Adrenal gland (tissue), 9 donors: ENCODE measurements at regions not wholly inside any gene's neighbourhood (a gene's known extent, or its start where the extent isn't known, plus 50 kb on each side); places are given as distances from the start of the nearest gene placed in this dataset.
A peak's percentile ranks its signal among the peaks of the same experiment; 100 is the strongest.

Source experiments
- DNase-seq, 7 donors: peaks; one replicate each; pipeline ENCODE4 v3.0.0-alpha.2; 2019 to 2020
- H3K27ac ChIP-seq, 5 donors: fragments of 200-600 bp; sonication (generic) in 4 of 5; 1 replicate in 3 of 5; 2 replicates in 2 of 5; pipeline versions ENCODE4 v1.5.1 to v1.8.0; 2016 to 2020; ENCODE audit warnings: mild to moderate bottlenecking in 1 of 5
- H3K27me3 ChIP-seq: fragments of 200-600 bp; 2 replicates; pipeline ENCODE4 v1.8.0; 2021
- H3K36me3 ChIP-seq, 2 donors: fragments of 200-600 bp; replicated peaks in 1 of 2; 1 replicate in 1 of 2; 2 replicates in 1 of 2; pipeline versions ENCODE4 v1.5.1 to v1.8.0; 2018 to 2022
- H3K4me1 ChIP-seq, 2 donors: fragments of 200-600 bp; replicated peaks in 1 of 2; 1 replicate in 1 of 2; 2 replicates in 1 of 2; pipeline versions ENCODE4 v1.5.1 to v1.8.0; 2018 to 2021
- H3K4me3 ChIP-seq, 4 donors: fragments of 200-600 bp; sonication (generic) in 3 of 4; one replicate each; pipeline ENCODE4 v1.5.1; 2016 to 2018
- H3K9me3 ChIP-seq, 3 donors: fragments of 200-600 bp; sonication (generic) in 1 of 3; replicated peaks in 1 of 3; 1 replicate in 2 of 3; 2 replicates in 1 of 3; pipeline versions ENCODE4 v1.5.1 to v1.8.0; 2016 to 2021
- POLR2A ChIP-seq, 2 donors: fragments of 450-650 bp; IDR thresholded peaks; one replicate each; pipeline ENCODE4 v1.6.1; 2017; ENCODE audit warnings: antibody characterized with exemption in 2 of 2, mild to moderate bottlenecking in 2 of 2, moderate library complexity in 1 of 2
- WGBS, 4 donors: extraction: QIAGEN DNeasy Blood & Tissue Kit in 2 of 4; methylation state at CpG; one replicate each; pipeline versions ENCODE4 v1.1.5 to v1.1.7; 2013 to 2017; 5-methylcytosine and 5-hydroxymethylcytosine counted together
- intact Hi-C, 2 donors: fragments of 100-400 bp; cut with DNase I; formaldehyde crosslinking; loops; one replicate each; pipeline versions ENCODE4 v1.14.1 to v1.15.0; 2022 to 2023
- TF ChIP-seq, protein P1 (sequence below), 6 experiments: fragments of 450-650 bp in 4 of 6; fragments of 200-600 bp in 2 of 6; sonication (generic) in 1 of 6; IDR thresholded peaks; 1 replicate in 5 of 6; 2 replicates in 1 of 6; pipeline versions ENCODE4 v1.5.1 to v1.8.0; 2016 to 2021; ENCODE audit warnings: antibody characterized with exemption in 6 of 6, mild to moderate bottlenecking in 2 of 6, moderate library complexity in 1 of 6
- donor health status: healthy with polysubstance abuse.
- donor health status: Bipolar disorder and iron deficiency.
- donor health status: DM: yes; HTN: yes; CAD: no.
- donor health status: DM: no; HTN: no; CAD: no.
- donor health status: DM: no; HTN: no; CAD: no.

DNA sequence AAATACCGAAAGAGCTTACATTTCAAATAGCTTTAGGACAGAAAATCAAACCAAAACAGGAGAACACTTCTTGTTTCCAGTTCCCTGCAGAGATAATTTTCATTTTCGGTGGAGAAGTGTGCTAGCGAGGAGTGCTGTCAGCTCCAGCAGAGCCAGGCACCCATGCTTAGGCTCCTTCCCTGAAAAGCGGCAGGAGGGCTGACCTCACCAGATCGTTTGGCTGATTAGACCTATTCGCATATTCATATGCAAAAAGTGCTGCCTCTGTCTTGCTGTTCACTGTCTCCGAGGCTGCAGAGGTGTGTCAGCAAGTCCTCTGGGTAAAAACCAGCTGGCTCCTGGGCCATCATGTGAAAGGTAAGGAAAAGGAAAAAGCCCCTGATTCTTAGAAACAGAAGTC lies 225.8 kb upstream of the COPS8 start:
- TF ChIP-seq, protein P1, sequence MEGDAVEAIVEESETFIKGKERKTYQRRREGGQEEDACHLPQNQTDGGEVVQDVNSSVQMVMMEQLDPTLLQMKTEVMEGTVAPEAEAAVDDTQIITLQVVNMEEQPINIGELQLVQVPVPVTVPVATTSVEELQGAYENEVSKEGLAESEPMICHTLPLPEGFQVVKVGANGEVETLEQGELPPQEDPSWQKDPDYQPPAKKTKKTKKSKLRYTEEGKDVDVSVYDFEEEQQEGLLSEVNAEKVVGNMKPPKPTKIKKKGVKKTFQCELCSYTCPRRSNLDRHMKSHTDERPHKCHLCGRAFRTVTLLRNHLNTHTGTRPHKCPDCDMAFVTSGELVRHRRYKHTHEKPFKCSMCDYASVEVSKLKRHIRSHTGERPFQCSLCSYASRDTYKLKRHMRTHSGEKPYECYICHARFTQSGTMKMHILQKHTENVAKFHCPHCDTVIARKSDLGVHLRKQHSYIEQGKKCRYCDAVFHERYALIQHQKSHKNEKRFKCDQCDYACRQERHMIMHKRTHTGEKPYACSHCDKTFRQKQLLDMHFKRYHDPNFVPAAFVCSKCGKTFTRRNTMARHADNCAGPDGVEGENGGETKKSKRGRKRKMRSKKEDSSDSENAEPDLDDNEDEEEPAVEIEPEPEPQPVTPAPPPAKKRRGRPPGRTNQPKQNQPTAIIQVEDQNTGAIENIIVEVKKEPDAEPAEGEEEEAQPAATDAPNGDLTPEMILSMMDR (IDR thresholded peaks at IDR 0.05) = no peak
- Histone ChIP-seq H3K36me3 (no peaks in the 10 kb centered on the region), H3K4me1 (no peaks in the 10 kb centered on the region), H3K27me3 (no peaks in the 10 kb centered on the region), H3K4me3 (no peak overlapping the region), H3K9me3 (no peaks in the 10 kb centered on the region), H3K27ac (no peak overlapping the region)
- 65 to 76% (median 73%) methylated on average over 7 of the region's 7 CpGs for WGBS, 4 donors
- DNase-seq = peak in 1 of 7 donors; percentile 8
- intact Hi-C loops = no loop called here

- TF ChIP-seq POLR2A (IDR thresholded peaks at IDR 0.05) = no peak
- TF ChIP-seq, protein P1 (IDR thresholded peaks at IDR 0.05) = no peak
- H3K9me3 ChIP-seq = no peaks in the 10 kb centered on the region
- H3K27ac ChIP-seq = no peak overlapping the region
- peak in 1 of 7 donors; percentile 5 for DNase-seq
- no peak overlapping the region for H3K4me3 ChIP-seq
- H3K27me3 ChIP-seq = no peaks in the 10 kb centered on the region
- intact Hi-C loops = no loop called here
- H3K36me3 ChIP-seq = no peaks in the 10 kb centered on the region
- 77 to 87% (median 84%) methylated on average over 7 to 8 of the region's 8 CpGs for WGBS, 4 donors
- H3K4me1 ChIP-seq = no peaks in the 10 kb centered on the region
These were observed 224.4 kb upstream of the COPS8 start for GRCh38 chr2:236861196-236861875.

GRCh38 chr2:236861944-236862343 lies 223.7 kb upstream of the COPS8 start:
- TF ChIP-seq, protein P1 (IDR thresholded peaks at IDR 0.05) = no peak
- TF ChIP-seq POLR2A (IDR thresholded peaks at IDR 0.05) = no peak

GRCh38 chr2:236862526-236862925 lies 223.2 kb upstream of the COPS8 start:
- Histone ChIP-seq H3K9me3 (no peaks in the 10 kb centered on the region), H3K4me1 (no peaks in the 10 kb centered on the region), H3K27me3 (no peaks in the 10 kb centered on the region), H3K4me3 (no peak overlapping the region), H3K36me3 (no peaks in the 10 kb centered on the region), H3K27ac (no peak overlapping the region)
- DNase-seq = peak in 1 of 7 donors; percentile 3
- intact Hi-C loops = no loop called here
- 86 to 94% (median 89%) methylated on average over 2 of the region's 2 CpGs for WGBS, 4 donors
- no peak for TF ChIP-seq POLR2A (IDR thresholded peaks at IDR 0.05)

More at GRCh38 chr2:236861944-236862343, 223.7 kb upstream of the COPS8 start:
- H3K27me3 ChIP-seq = no peaks in the 10 kb centered on the region
- intact Hi-C loops = no loop called here
- no peaks in the 10 kb centered on the region for H3K36me3 ChIP-seq
- no peaks in the 10 kb centered on the region for H3K4me1 ChIP-seq
- DNase-seq = peak in 2 of 7 donors; percentile 0 to 10
- H3K4me3 ChIP-seq = no peak overlapping the region
- no peaks in the 10 kb centered on the region for H3K9me3 ChIP-seq
- 87 to 95% (median 91%) methylated on average over 2 of the region's 2 CpGs for WGBS, 4 donors
- H3K27ac ChIP-seq = no peak overlapping the region
